Left ventricle myocardium inferior (tissue), 1 donor: ENCODE measurements at regions not wholly inside any gene's neighbourhood (a gene's known extent, or its start where the extent isn't known, plus 50 kb on each side); places are given as distances from the start of the nearest gene placed in this dataset.

Experiments
- DNase-seq: peaks from one replicate; pipeline ENCODE4 v3.0.0-alpha.2; 2020
- H3K27ac ChIP-seq: fragments of 200-600 bp; replicated peaks from 2 replicates; pipeline ENCODE4 v1.8.0; 2021
- H3K27me3 ChIP-seq: fragments of 200-600 bp; 2 replicates; pipeline ENCODE4 v1.8.0; 2021; ENCODE audit warnings: low read depth
- H3K36me3 ChIP-seq: fragments of 200-600 bp; 2 replicates; pipeline ENCODE4 v1.8.0; 2021
- H3K4me1 ChIP-seq: fragments of 200-600 bp; 2 replicates; pipeline ENCODE4 v1.8.0; 2021
- H3K4me3 ChIP-seq: fragments of 200-600 bp; 2 replicates; pipeline ENCODE4 v1.8.0; 2021; ENCODE audit warnings: mild to moderate bottlenecking, moderate library complexity
- H3K9me3 ChIP-seq: fragments of 200-600 bp; replicated peaks from 2 replicates; pipeline ENCODE4 v1.8.0; 2021
- CTCF ChIP-seq: fragments of 200-600 bp; IDR thresholded peaks from 2 replicates; pipeline ENCODE4 v1.8.0; 2021; ENCODE audit warnings: antibody characterized with exemption, mild to moderate bottlenecking, borderline replicate concordance
- intact Hi-C: fragments of 100-400 bp; cut with micrococcal nuclease; formaldehyde crosslinking; loops from one replicate; pipeline ENCODE4 v1.11.0; 2022
- donor health status: DM: no; HTN: yes; CAD: no; lungs with severe emphysema.

GRCh38 chr12:24231298-24231697 is 281.8 kb upstream of the SOX5 start:
- Histone ChIP-seq H3K27ac (no peak overlapping the region), H3K4me3 (no peak overlapping the region), H3K4me1 (no peaks in the 10 kb centered on the region), H3K27me3 (no peaks in the 10 kb centered on the region), H3K9me3 (no peaks in the 10 kb centered on the region), H3K36me3 (no peaks in the 10 kb centered on the region)
- DNase-seq: no peak
- TF ChIP-seq CTCF: no peak
- intact Hi-C loops: no loop called here

- Histone ChIP-seq H3K36me3 (no peaks in the 10 kb centered on the region), H3K27me3 (no peaks in the 10 kb centered on the region), H3K9me3 (no peaks in the 10 kb centered on the region), H3K4me1 (no peaks in the 10 kb centered on the region), H3K27ac (no peak overlapping the region), H3K4me3 (no peak overlapping the region)
- intact Hi-C loops: no loop called here
- TF ChIP-seq CTCF: no peak
- no peak for DNase-seq
Measured at GRCh38 chr12:24230061-24230701, 280.7 kb upstream of the SOX5 start.

GRCh38 chr12:24229031-24229700 is 279.7 kb upstream of the SOX5 start:
- no peak for DNase-seq
- intact Hi-C loops: no loop called here
- H3K27ac ChIP-seq: no peak overlapping the region

GRCh38 chr12:24228371-24228770 is 278.9 kb upstream of the SOX5 start:
- intact Hi-C loops: no loop called here
- no peak overlapping the region for H3K27ac ChIP-seq
- no peak overlapping the region for H3K4me3 ChIP-seq
- H3K27me3 ChIP-seq: no peaks in the 10 kb centered on the region
- no peak for TF ChIP-seq CTCF
- H3K4me1 ChIP-seq: no peaks in the 10 kb centered on the region
- no peaks in the 10 kb centered on the region for H3K9me3 ChIP-seq
- H3K36me3 ChIP-seq: no peaks in the 10 kb centered on the region
- DNase-seq: no peak

More at GRCh38 chr12:24229031-24229700, 279.7 kb upstream of the SOX5 start:
- Histone ChIP-seq H3K36me3 (no peaks in the 10 kb centered on the region), H3K9me3 (no peaks in the 10 kb centered on the region), H3K27me3 (no peaks in the 10 kb centered on the region), H3K4me1 (no peaks in the 10 kb centered on the region), H3K4me3 (no peak overlapping the region)
- TF ChIP-seq CTCF: no peak

GRCh38 chr12:24227551-24227950 is 278.1 kb upstream of the SOX5 start:
- Histone ChIP-seq H3K4me3 (no peak overlapping the region), H3K27me3 (no peaks in the 10 kb centered on the region), H3K27ac (no peak overlapping the region), H3K4me1 (no peaks in the 10 kb centered on the region), H3K9me3 (no peaks in the 10 kb centered on the region), H3K36me3 (no peaks in the 10 kb centered on the region)
- no peak for DNase-seq
- no peak for TF ChIP-seq CTCF
- intact Hi-C loops: no loop called here
